ENCODE measurements at regions not wholly inside any gene's neighbourhood (a gene's known extent, or its start where the extent isn't known, plus 50 kb on each side); places are given as distances from the start of the nearest gene placed in this dataset.

- Histone ChIP-seq H2BK120ac (ENCODE audit: low read depth, low read length) (no peak overlapping the region), H4K5ac (ENCODE audit: low read depth, low read length) (no peak overlapping the region), H2BK15ac (ENCODE audit: low read depth, low read length) (no peak overlapping the region), H3K23ac (ENCODE audit: low read depth, low read length) (no peak overlapping the region), H2AFZ (replicated peaks; ENCODE audit: low read length, poor library complexity) (no peak overlapping the region), H2BK5ac (ENCODE audit: low read depth, low read length, poor library complexity, severe bottlenecking) (no peak overlapping the region), H4K8ac (ENCODE audit: low read depth in 2 of 2, low read length in 2 of 2) (no peak overlapping the region), H3K14ac (replicated peaks; ENCODE audit: low read depth, low read length) (no peak overlapping the region), H3K27me3 (ENCODE audit: control insufficient read depth, insufficient read depth, low read length) (no peaks in the 10 kb centered on the region), H3K9me1 (ENCODE audit: insufficient read depth, low read length) (no peaks in the 10 kb centered on the region), H3K4me2 (ENCODE audit: low read depth, low read length) (no peak overlapping the region), H2BK20ac (ENCODE audit: low read depth, low read length) (no peak overlapping the region), H3K9ac (ENCODE audit: low read depth, low read length) (no peak overlapping the region), H3K4me3 (ENCODE audit: insufficient read depth, low read depth, low read length) (no peak overlapping the region), H3K9me3 (ENCODE audit: control insufficient read depth, insufficient read depth, low read length) (no peaks in the 10 kb centered on the region), H3K27ac (ENCODE audit: insufficient read depth, low read length) (no peak overlapping the region), H3K4ac (ENCODE audit: low read depth, low read length) (no peak overlapping the region), H2AK9ac (replicated peaks; ENCODE audit: low read depth, low read length, poor library complexity) (no peak overlapping the region), H3K36me3 (ENCODE audit: control insufficient read depth, insufficient read depth, low read length) (no peaks in the 10 kb centered on the region), H3K79me1 (ENCODE audit: low read depth in 1 of 2, low read length in 2 of 2) (no peaks in the 10 kb centered on the region), H3K56ac (ENCODE audit: extremely low read depth, insufficient read depth, low read length) (no peak overlapping the region), H3K18ac (ENCODE audit: low read depth, low read length) (no peak overlapping the region), H4K20me1 (ENCODE audit: insufficient read depth, low read length) (no peaks in the 10 kb centered on the region), H3K4me1 (ENCODE audit: control insufficient read depth, insufficient read depth, low read length) (no peaks in the 10 kb centered on the region), H4K91ac (ENCODE audit: insufficient read depth, low read depth, low read length) (no peak overlapping the region), H2AK5ac (ENCODE audit: low read depth, low read length) (no peak overlapping the region)
- DNase-seq (no peak), ATAC-seq (ENCODE audit: low read depth) (no peak)
- dilution Hi-C loops (cut with HindIII; ENCODE audit: low sequenced_read_pairs, unreplicated experiment) (no loop called here), in situ Hi-C loops (cut with MboI; ENCODE audit: low sequenced_read_pairs) (loop anchor here (25.0 kb wide), 1 partner anchor 889 kb away; no protein-coding TSS in a partner anchor), intact Hi-C loops (cut with micrococcal nuclease) (no loop called here)
- POLR2A ChIA-PET (ENCODE audit: unreplicated experiment) = no interaction called here
- no peak for TF ChIP-seq RFX5 (IDR thresholded peaks at IDR 0.05; ENCODE audit: low read depth, low read length)
- no peak for TF ChIP-seq CTCF (conservative IDR thresholded peaks at IDR 0.05; ENCODE audit: low read depth, low read length)
- no peak for TF ChIP-seq ELK1 (IDR thresholded peaks at IDR 0.05; ENCODE audit: borderline replicate concordance, low read depth, low read length)
- TF ChIP-seq NFE2L2 (IDR thresholded peaks at IDR 0.05; ENCODE audit: low read depth, low read length) = no peak
- no peak for TF ChIP-seq USF2 (IDR thresholded peaks at IDR 0.05; ENCODE audit: low read depth, low read length)
- TF ChIP-seq POLR2A (IDR thresholded peaks at IDR 0.05; ENCODE audit: low read depth, low read length) = no peak
- TF ChIP-seq CHD1 (IDR thresholded peaks at IDR 0.05; ENCODE audit: low read depth, low read length) = no peak
- no peak for TF ChIP-seq SMC3 (IDR thresholded peaks at IDR 0.05; ENCODE audit: low read depth, low read length)
- no peak for TF ChIP-seq MAFK (IDR thresholded peaks at IDR 0.05; ENCODE audit: low read depth, low read length)
- CTCF ChIA-PET = no interaction called here
- no CpG with 5 or more reads among the region's 1 CpG for WGBS, 2 experiments (ENCODE audit: extremely low coverage in 2 of 2, insufficient read length in 1 of 2)
- BruUV-seq (replicated peaks) = no TSS peak
Measured at GRCh38 chr14:42123526-42123925, 516.9 kb downstream of the LRFN5 start.
